IPS-18c (cell line): ENCODE measurements at regions not wholly inside any gene's neighbourhood (a gene's known extent, or its start where the extent isn't known, plus 50 kb on each side); places are given as distances from the start of the nearest gene placed in this dataset.
"Not testable (repeated sequence)": the region's sequence is repeated elsewhere in the genome, so short reads cannot be mapped to it uniquely, and the experiment has no call there.

Experiments used
- H3K4me3 ChIP-seq: 2 replicates; pipeline ENCODE4 v1.7.0; 2013; ENCODE audit warnings: low read depth, mild to moderate bottlenecking, low read length, moderate library complexity; ENCODE audit not compliant: insufficient read depth
- H3K9me3 ChIP-seq: one replicate; pipeline ENCODE4 v1.6.1; 2013; ENCODE audit warnings: mild to moderate bottlenecking, low read length, moderate library complexity; ENCODE audit not compliant: control insufficient read depth, insufficient read depth

- Histone ChIP-seq H3K9me3 (no peaks in the 10 kb centered on the region), H3K4me3 (no peak overlapping the region)
Observed at GRCh38 chr18:47701134-47701533, 229.3 kb downstream of the SMAD2 start.

DNA sequence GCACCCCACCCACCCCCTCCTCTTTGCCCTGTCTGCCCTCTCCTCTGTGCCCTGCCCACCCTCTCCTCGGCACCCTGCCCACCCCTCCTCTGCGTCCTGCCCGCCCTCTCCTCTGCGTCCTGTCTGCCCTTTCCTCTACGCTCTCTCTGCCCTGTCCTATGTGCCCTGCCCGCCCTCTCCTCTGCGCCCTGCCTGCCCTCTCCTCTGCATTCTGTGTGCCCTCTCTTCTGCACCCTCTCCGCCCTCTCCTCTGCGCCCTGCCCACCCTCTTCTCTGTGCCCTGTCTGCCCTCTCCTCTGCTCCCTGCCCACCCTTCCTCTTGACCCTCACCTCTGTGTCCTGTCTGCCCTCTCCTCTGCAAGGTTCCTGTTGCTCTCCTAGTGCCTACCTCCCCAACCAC is 233.6 kb downstream of the SMAD2 start:
- Histone ChIP-seq H3K9me3 (no peaks in the 10 kb centered on the region), H3K4me3 (no peak overlapping the region)

- Histone ChIP-seq H3K4me3 (no peak overlapping the region), H3K9me3 (no peaks in the 10 kb centered on the region)
Observed at GRCh38 chr18:47691611-47692010, 238.8 kb downstream of the SMAD2 start.

DNA sequence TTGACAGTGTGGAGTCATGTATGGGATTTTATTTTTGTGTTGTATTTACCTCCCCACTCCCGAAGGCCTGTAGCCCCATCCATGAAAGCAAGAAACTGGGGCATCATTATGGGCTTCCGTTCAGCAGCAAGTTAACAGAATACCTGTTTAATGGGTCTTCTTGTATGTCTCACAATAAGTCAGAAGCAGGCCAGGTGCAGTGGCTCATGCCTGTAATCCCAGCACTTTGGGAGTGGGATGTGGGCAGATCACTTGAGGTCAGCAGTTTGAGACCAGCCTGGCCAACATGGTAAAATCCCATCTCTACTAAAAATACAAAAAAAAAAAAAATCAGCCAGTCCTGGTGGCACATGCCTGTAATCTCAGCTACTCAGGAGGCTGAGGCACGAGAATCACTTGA is 239.7 kb downstream of the SMAD2 start:
- not testable (repeated sequence) for H3K4me3 ChIP-seq, H3K9me3 ChIP-seq

- H3K9me3 ChIP-seq: no peaks in the 10 kb centered on the region
- H3K4me3 ChIP-seq: no peak overlapping the region
Observed at GRCh38 chr18:47689371-47689770, 241.1 kb downstream of the SMAD2 start.

GRCh38 chr18:47686806-47687205 is 243.7 kb downstream of the SMAD2 start:
- H3K9me3 ChIP-seq: no peaks in the 10 kb centered on the region
- no peak overlapping the region for H3K4me3 ChIP-seq

DNA sequence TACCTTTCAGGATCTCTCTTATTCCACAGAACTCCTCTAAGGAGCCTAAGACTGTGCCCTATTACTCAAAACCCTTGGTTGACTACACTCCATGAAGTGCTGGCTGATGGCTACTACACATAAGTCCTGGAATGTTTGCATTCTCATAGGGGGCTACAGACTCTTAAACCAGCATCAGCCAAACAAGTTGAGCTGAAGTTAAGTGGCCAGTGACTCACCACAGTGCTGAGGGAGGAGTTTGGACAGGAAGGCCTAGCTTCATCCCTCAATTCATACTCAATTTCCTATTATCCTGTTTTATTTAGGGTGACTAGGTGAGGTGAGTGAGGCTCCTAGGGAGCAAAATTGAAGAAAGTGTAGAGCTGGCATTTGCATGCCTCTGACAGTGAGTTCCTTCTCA is 246.7 kb downstream of the SMAD2 start:
- H3K4me3 ChIP-seq: no peak overlapping the region
- H3K9me3 ChIP-seq: no peaks in the 10 kb centered on the region

GRCh38 chr18:47682876-47683275 is 247.6 kb downstream of the SMAD2 start:
- H3K4me3 ChIP-seq: no peak overlapping the region

DNA sequence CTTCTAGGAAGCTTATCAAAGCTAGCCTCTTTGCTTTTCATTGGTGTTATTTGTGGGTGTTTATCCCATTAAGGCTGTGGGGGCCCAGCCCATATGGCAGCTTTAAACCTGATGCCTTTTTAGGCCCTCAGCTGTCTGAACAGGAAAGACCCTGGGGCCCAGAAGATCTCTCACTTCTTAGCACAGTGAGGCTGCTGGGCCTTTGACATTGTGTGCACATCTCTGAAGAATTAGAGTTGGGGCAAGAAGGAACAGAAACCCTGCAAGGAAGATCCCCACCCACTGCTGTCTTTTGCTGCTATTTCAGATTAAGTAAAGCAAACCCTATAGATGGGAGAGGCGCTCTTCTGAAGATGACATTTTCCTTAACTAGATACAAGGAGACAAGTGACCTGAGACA is 250.0 kb downstream of the SMAD2 start:
- H3K4me3 ChIP-seq: no peak overlapping the region

More at GRCh38 chr18:47682876-47683275, 247.6 kb downstream of the SMAD2 start:
- no peaks in the 10 kb centered on the region for H3K9me3 ChIP-seq

DNA sequence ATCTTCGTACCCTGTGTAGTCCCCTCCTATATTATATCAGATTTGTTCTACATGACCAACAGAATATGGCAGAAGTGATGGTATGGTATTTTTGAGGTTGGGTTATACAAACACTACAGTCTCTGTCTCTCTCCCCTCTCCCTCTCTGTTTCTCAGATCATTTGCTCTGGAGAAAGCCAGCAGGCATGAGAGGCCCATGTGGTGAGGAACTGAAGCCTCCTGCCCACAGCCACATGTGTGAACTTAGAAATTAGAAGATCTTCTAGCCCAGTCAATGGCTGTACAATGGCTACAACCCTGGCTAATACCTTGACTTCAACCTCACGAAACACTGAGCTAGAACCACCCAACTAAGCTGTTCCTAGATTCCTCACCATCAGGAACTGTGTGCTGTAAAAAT is 250.6 kb downstream of the SMAD2 start:
- H3K4me3 ChIP-seq: no peak overlapping the region
- no peaks in the 10 kb centered on the region for H3K9me3 ChIP-seq

More for the DNA sequence above, 250.0 kb downstream of the SMAD2 start:
- no peaks in the 10 kb centered on the region for H3K9me3 ChIP-seq

- no peaks in the 10 kb centered on the region for H3K9me3 ChIP-seq
- H3K4me3 ChIP-seq: no peak overlapping the region
Observed at GRCh38 chr18:47677952-47678351, 252.5 kb downstream of the SMAD2 start.

DNA sequence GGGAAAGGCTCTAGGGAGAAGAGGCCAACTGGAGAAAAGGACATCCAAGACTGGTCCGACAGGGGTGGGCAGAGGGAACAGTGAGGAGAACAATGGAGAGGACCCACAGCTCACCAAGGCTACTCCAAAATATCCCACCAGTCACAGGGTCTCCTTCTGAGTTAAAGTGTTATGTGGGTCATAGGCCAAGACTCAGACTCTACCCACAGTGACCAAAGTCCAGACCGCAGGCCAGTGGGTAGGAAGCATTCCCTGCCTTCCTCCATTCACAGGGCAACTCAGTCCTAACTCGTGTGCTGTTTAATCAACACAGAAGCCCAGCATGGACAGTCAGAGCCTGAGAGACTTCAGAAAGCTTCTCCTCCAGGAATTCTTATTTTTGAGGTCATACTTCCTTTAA is 260.6 kb downstream of the SMAD2 start:
- Histone ChIP-seq H3K4me3 (no peak overlapping the region), H3K9me3 (no peaks in the 10 kb centered on the region)

- no peak overlapping the region for H3K4me3 ChIP-seq
- peaks cover 2% of the 10 kb centered on the region for H3K9me3 ChIP-seq
Observed at GRCh38 chr18:47658498-47658897, 272.0 kb downstream of the SMAD2 start.

GRCh38 chr18:47654988-47655387 is 275.5 kb downstream of the SMAD2 start:
- Histone ChIP-seq H3K9me3 (peaks cover 2% of the 10 kb centered on the region), H3K4me3 (no peak overlapping the region)

DNA sequence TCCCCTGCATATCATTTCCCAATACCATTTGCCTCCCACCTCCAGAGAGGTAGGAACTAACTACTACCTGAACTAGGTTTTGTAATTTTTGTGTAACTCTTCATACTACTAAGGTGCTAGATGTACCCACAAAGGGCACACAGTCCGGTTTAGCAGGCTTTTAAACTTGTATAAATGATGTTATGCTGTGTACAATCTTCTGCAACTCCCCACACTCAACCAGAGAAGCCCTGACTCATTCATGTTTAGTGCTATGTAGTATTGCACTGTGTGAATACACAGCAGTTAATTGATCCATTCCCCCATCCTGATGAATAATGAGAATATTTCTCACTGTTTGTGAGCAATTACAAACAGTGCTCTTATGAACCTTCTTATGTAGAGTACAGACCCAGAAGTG is 285.6 kb downstream of the SMAD2 start:
- no peak overlapping the region for H3K4me3 ChIP-seq
- no peaks in the 10 kb centered on the region for H3K9me3 ChIP-seq

DNA sequence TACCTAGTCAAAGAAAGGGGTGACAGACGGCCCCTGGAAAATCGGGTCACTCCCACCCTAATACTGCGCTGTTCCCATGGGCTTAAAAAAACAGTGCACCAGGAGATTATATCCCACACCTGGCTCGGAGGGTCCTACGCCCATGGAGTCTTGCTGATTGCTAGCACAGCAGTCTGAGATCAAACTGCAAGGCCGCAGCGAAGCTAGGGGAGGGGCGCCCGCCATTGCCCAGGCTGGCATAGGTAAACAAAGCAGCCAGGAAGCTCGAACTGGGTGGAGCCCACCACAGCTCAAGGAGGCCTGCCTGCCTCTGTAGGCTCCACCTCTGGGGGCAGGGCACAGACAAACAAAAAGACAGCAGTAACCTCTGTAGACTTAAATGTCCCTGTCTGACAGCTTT is 292.9 kb downstream of the SMAD2 start:
- H3K9me3 ChIP-seq, H3K4me3 ChIP-seq: not testable (repeated sequence)

- Histone ChIP-seq H3K9me3 (no peaks in the 10 kb centered on the region), H3K4me3 (no peak overlapping the region)
Observed at GRCh38 chr18:47635416-47635815, 295.0 kb downstream of the SMAD2 start.

DNA sequence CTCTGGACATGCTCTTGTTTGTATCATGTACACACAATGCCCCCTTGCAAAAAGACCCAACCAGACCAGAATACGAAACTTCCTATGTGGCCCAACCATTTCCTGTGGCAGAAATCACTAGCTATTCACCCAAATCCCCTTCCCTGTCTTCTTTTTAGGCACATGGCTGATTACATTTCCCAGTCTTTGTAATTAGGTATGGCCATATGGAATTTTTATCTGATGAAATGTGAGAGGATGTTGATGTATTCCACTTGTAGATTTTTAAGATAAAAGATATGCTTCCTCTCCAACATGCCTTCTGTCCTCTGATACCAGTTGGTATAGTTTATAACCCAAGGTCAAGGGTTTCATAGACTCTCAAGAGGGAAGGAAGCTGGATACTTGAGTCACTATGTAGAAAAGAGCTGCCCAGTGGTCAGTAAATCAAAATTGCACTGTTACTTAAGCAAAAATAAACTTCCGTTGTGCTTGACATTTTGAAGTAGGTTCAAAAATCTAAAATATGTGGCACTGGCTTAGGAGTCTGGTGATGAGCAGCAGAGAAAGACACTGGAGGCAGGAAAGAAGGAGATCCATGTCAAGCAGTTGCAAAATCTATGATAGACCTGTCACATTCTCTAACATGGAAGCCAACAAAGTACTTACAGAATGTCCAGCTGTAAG is 297.4 kb downstream of the SMAD2 start:
- Histone ChIP-seq H3K4me3 (no peak overlapping the region), H3K9me3 (no peaks in the 10 kb centered on the region)

- H3K9me3 ChIP-seq: no peaks in the 10 kb centered on the region
- H3K4me3 ChIP-seq: no peak overlapping the region
Observed at GRCh38 chr18:47628893-47629292, 301.6 kb downstream of the SMAD2 start.
